Caco-2 (cell line): ENCODE measurements at regions not wholly inside any gene's neighbourhood (a gene's known extent, or its start where the extent isn't known, plus 50 kb on each side); places are given as distances from the start of the nearest gene placed in this dataset.

Experiments used
- BruUV-seq: library from RNA; stranded (reverse); fragments of 400-500 nt; replicated peaks from 2 replicates; lab custom pipeline; 2021; lab: Mats Ljungman, UMichigan
- CTCF ChIA-PET: fragments of 300-600 bp; sonication (Branson Sonifier 250); formaldehyde crosslinking; loops from one replicate; lab custom pipeline; 2022; ENCODE audit warnings: antibody characterized with exemption; lab: Charles Lee
- POLR2A ChIA-PET: fragments of 300-600 bp; sonication (Branson Sonifier 250); formaldehyde crosslinking; loops from one replicate; lab custom pipeline; 2022; ENCODE audit warnings: antibody characterized with exemption; lab: Charles Lee
- DNase-seq, 2 experiments: peaks; one replicate each; pipeline versions ENCODE4 v3.0.0 to v3.0.0-alpha.2; 2020 to 2022
- H3K27me3 ChIP-seq: replicated peaks from 2 replicates; pipeline ENCODE4 v1.6.0; 2011; ENCODE audit warnings: low read length; ENCODE audit not compliant: control insufficient read depth, insufficient read depth
- H3K36me3 ChIP-seq: 2 replicates; pipeline ENCODE4 v1.5.1; 2011; ENCODE audit warnings: low read length; ENCODE audit not compliant: control insufficient read depth, insufficient read depth
- H3K4me1 ChIP-seq: fragments of 250-450 bp; sonication (Bioruptor Pico); 2 replicates; pipeline ENCODE4 v1.5.1; 2020; ENCODE audit warnings: mild to moderate bottlenecking
- H3K4me3 ChIP-seq: 2 replicates; pipeline ENCODE4 v1.5.1; 2011; ENCODE audit warnings: low read depth, mild to moderate bottlenecking, control low read depth, low read length
- H3K9me3 ChIP-seq: fragments of 250-450 bp; sonication (Bioruptor Pico); 2 replicates; pipeline ENCODE4 v1.5.1; 2020; ENCODE audit warnings: mild to moderate bottlenecking, moderate library complexity
- H3K27ac Mint-ChIP-seq: one replicate; pipeline ENCODE4 v1.8.0; 2022; ENCODE audit warnings: mixed read lengths; ENCODE audit not compliant: unreplicated experiment
- H3K27me3 Mint-ChIP-seq: one replicate; pipeline ENCODE4 v1.8.0; 2022; ENCODE audit warnings: mixed read lengths; ENCODE audit not compliant: insufficient read depth, unreplicated experiment
- H3K36me3 Mint-ChIP-seq: one replicate; pipeline ENCODE4 v1.8.0; 2022; ENCODE audit warnings: mild to moderate bottlenecking, mixed read lengths; ENCODE audit not compliant: insufficient read depth, unreplicated experiment
- H3K4me1 Mint-ChIP-seq: one replicate; pipeline ENCODE4 v1.8.0; 2022; ENCODE audit warnings: low read depth, mixed read lengths; ENCODE audit not compliant: unreplicated experiment
- H3K4me3 Mint-ChIP-seq: one replicate; pipeline ENCODE4 v1.8.0; 2022; ENCODE audit warnings: mild to moderate bottlenecking, moderate library complexity, mixed read lengths; ENCODE audit not compliant: unreplicated experiment
- H3K9me3 Mint-ChIP-seq: one replicate; pipeline ENCODE4 v1.8.0; 2022; ENCODE audit warnings: mixed read lengths; ENCODE audit not compliant: unreplicated experiment
- CTCF ChIP-seq, 2 experiments: fragments of 200-600 bp in 1 of 2; IDR thresholded peaks; 1 replicate in 1 of 2; 2 replicates in 1 of 2; pipeline versions ENCODE4 v1.5.1 to v1.8.0; 2011 to 2022; ENCODE audit warnings: antibody characterized with exemption in 1 of 2, control low read depth in 1 of 2, inconsistent platforms in 1 of 2, low read depth in 1 of 2, low read length in 1 of 2, mild to moderate bottlenecking in 1 of 2, moderate library complexity in 1 of 2; ENCODE audit not compliant: insufficient read depth in 1 of 2, severe bottlenecking in 1 of 2, unreplicated experiment in 1 of 2
- intact Hi-C: fragments of 100-400 bp; cut with micrococcal nuclease; formaldehyde crosslinking; loops from one replicate; pipeline ENCODE4 v1.10.0; 2022; ENCODE audit not compliant: unreplicated experiment

DNA sequence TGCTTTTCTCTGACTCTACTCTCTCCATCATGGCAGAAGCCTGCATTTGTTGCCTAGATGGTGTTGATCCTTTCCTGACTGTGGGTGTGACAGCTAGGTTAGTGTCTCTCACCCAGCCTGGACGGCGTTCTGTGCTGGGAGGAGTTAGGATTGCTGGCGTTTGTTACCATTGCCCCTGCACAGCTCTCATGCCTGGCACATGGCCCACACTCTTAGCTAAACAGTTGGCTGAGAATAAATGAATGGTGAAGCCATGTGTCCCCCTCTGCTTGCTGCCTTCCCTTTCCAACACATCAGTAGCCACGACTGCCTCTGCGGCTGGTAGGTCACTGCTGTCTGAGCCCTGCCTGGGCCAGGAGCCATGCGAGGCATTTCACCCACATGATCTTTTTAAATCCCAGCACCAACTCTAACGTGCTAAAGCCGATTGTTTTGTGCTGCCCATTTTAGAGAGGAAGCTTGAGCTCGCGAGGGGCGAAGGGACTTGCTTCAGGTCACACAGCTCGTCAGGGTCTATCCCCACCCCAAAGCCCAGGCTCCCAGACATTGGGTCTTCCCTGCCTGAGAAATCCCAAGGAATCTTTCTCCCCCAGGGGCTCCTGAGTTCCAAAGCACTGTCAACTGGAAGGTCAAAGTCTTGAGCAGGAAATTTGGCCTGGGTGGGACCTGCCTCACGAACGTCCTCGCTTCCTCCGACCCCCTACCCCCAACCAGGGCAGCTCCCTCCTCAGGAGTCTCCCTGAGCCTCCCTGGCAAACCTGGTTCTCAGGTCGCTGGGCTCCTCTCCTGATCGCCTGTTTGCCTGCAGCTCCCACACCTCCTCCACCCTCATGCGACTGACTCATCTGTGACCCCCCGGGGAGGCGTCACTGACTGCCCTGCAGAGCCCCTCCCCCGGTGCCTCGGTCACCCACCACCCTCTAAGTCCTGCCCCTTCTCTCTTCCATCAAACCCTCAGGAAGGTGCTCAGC, 271.7 kb upstream of the C1orf174 start:
- intact Hi-C loops = no loop called here
- Mint-ChIP-seq H3K27me3 (peaks cover 10% of the 10 kb centered on the region), H3K9me3 (no peaks in the 10 kb centered on the region), H3K4me3 (no peak overlapping the region), H3K27ac (no peak overlapping the region), H3K4me1 (no peaks in the 10 kb centered on the region), H3K36me3 (no peaks in the 10 kb centered on the region)
- Histone ChIP-seq H3K9me3 (no peaks in the 10 kb centered on the region), H3K27me3 (no peaks in the 10 kb centered on the region), H3K4me1 (no peaks in the 10 kb centered on the region), H3K4me3 (no peak overlapping the region), H3K36me3 (no peaks in the 10 kb centered on the region)
- ChIA-PET POLR2A (no interaction called here), CTCF (no interaction called here)
- no peak for DNase-seq
- no peak for TF ChIP-seq CTCF (IDR thresholded peaks at IDR 0.05; ENCODE audit: insufficient read depth in 1 of 2, low read depth in 1 of 2, low read length in 1 of 2, severe bottlenecking in 1 of 2, unreplicated experiment in 1 of 2)
- BruUV-seq = no TSS peak

DNA sequence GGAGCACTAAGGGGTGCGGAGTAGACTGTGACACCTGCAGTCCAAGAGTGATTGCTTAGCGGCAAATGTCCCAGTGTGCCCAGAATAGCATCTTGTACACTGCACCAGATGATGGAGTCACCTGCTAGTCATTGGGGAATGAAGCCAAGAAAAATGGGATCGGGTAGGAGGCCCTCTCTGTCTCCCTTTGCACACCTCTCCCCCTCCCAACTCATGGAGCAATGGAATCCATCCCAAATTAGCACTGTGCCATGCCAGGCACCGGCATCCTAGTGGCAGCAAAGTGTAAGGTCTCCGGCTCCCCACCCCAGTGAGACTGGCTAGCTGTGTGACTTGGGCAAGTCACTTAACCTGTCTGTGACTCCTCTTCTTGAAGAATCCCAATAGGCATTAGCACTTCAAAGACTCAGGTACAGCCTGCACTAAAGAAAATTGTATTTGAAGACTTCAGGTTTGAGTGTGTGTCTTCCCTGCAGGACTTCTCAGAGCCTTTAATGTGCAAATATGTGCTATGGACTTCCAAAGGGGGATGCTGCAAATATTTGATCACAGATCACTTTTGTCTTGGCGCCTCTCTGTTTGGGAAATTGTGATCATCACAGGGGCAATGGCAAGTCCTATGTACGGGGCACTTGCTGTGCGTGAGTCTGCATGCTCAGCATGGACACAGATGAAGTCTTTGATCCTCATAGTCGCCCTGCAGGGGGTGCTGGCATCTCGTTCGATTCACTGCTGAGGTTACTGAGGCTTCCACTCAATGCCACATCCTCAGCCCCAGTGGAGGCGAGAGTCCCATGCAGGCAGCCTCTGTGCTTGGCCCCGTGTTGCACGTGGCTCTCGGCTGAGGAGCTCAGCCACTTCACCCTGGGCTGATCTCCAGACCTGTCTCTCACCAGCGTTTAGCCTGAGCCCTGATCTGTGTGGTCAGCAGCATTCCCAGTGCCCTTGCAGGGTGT, 272.9 kb upstream of the C1orf174 start:
- no peaks in the 10 kb centered on the region for H3K4me1 Mint-ChIP-seq
- no peaks in the 10 kb centered on the region for H3K9me3 Mint-ChIP-seq
- intact Hi-C loops = no loop called here
- no peaks in the 10 kb centered on the region for H3K27me3 ChIP-seq
- H3K27ac Mint-ChIP-seq = no peak overlapping the region
- no peak overlapping the region for H3K4me3 ChIP-seq
- DNase-seq = no peak
- H3K4me3 Mint-ChIP-seq = no peak overlapping the region
- H3K4me1 ChIP-seq = no peaks in the 10 kb centered on the region
- TF ChIP-seq CTCF (IDR thresholded peaks at IDR 0.05; ENCODE audit: insufficient read depth in 1 of 2, low read depth in 1 of 2, low read length in 1 of 2, severe bottlenecking in 1 of 2, unreplicated experiment in 1 of 2) = no peak
- H3K36me3 Mint-ChIP-seq = no peaks in the 10 kb centered on the region
- ChIA-PET POLR2A (no interaction called here), CTCF (no interaction called here)
- H3K27me3 Mint-ChIP-seq = peaks cover 9% of the 10 kb centered on the region
- H3K9me3 ChIP-seq = no peaks in the 10 kb centered on the region
- H3K36me3 ChIP-seq = no peaks in the 10 kb centered on the region
- BruUV-seq = no TSS peak

- BruUV-seq = no TSS peak
- intact Hi-C loops = no loop called here
- H3K27me3 Mint-ChIP-seq = peaks cover 12% of the 10 kb centered on the region
- TF ChIP-seq CTCF (IDR thresholded peaks at IDR 0.05; ENCODE audit: insufficient read depth in 1 of 2, low read depth in 1 of 2, low read length in 1 of 2, severe bottlenecking in 1 of 2, unreplicated experiment in 1 of 2) = no peak
- no peak for DNase-seq
- Histone ChIP-seq H3K9me3 (no peaks in the 10 kb centered on the region), H3K36me3 (no peaks in the 10 kb centered on the region), H3K4me1 (no peaks in the 10 kb centered on the region), H3K27me3 (no peaks in the 10 kb centered on the region), H3K4me3 (no peak overlapping the region)
- no peaks in the 10 kb centered on the region for H3K9me3 Mint-ChIP-seq
- no peak overlapping the region for H3K4me3 Mint-ChIP-seq
- H3K4me1 Mint-ChIP-seq = no peaks in the 10 kb centered on the region
- ChIA-PET CTCF (no interaction called here), POLR2A (no interaction called here)
- no peaks in the 10 kb centered on the region for H3K36me3 Mint-ChIP-seq
- no peak overlapping the region for H3K27ac Mint-ChIP-seq
These were observed 273.7 kb upstream of the C1orf174 start for GRCh38 chr1:4173731-4174130.
